ENCODE measurements at regions not wholly inside any gene's neighbourhood (a gene's known extent, or its start where the extent isn't known, plus 50 kb on each side); places are given as distances from the start of the nearest gene placed in this dataset.

DNA sequence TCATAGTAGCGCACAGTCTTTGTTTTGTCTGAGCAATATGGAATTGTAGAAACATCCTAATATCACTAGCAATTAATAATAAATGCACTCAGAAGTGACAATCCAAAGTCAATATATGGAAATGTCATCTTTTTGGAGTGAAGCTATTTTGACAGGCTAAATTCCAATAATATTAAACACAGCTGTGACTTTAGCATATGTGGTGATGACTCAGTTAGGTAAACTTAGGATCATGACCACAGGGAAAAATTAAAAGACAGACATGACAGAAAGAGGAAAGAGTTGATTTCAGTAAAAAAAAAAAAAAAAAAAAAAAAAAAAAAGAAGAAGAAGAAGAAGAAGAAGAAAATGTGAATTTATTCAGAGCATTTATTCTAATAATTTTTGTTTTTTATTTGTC is 1165.7 kb downstream of the NLGN4Y start:
- TF ChIP-seq, protein P1, sequence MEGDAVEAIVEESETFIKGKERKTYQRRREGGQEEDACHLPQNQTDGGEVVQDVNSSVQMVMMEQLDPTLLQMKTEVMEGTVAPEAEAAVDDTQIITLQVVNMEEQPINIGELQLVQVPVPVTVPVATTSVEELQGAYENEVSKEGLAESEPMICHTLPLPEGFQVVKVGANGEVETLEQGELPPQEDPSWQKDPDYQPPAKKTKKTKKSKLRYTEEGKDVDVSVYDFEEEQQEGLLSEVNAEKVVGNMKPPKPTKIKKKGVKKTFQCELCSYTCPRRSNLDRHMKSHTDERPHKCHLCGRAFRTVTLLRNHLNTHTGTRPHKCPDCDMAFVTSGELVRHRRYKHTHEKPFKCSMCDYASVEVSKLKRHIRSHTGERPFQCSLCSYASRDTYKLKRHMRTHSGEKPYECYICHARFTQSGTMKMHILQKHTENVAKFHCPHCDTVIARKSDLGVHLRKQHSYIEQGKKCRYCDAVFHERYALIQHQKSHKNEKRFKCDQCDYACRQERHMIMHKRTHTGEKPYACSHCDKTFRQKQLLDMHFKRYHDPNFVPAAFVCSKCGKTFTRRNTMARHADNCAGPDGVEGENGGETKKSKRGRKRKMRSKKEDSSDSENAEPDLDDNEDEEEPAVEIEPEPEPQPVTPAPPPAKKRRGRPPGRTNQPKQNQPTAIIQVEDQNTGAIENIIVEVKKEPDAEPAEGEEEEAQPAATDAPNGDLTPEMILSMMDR (IDR thresholded peaks at IDR 0.05), result no peak
- TF ChIP-seq POLR2A (IDR thresholded peaks at IDR 0.05), result no peak
- no peak for TF ChIP-seq EP300 (IDR thresholded peaks at IDR 0.05)

Measured in upper lobe of left lung (tissue), 4 donors.